ENCODE measurements at regions not wholly inside any gene's neighbourhood (a gene's known extent, or its start where the extent isn't known, plus 50 kb on each side); places are given as distances from the start of the nearest gene placed in this dataset.
"Not testable (repeated sequence)": the region's sequence is repeated elsewhere in the genome, so short reads cannot be mapped to it uniquely, and the experiment has no call there.

GRCh38 chr12:22136604-22137117 lies 90.6 kb downstream of the CMAS start:
- H3K9me3 ChIP-seq (ENCODE audit: control insufficient read depth, insufficient read depth, low read length); H3K27me3 ChIP-seq (ENCODE audit: control insufficient read depth, insufficient read depth, low read length); H3K4me1 ChIP-seq (ENCODE audit: control insufficient read depth, insufficient read depth, low read length); H3K4me3 ChIP-seq (ENCODE audit: low read depth, low read length); DNase-seq (ENCODE audit: low read depth in 4 of 6, low spot score in 6 of 6); H3K27ac ChIP-seq (ENCODE audit: low read depth, low read length); H3K36me3 ChIP-seq (ENCODE audit: control insufficient read depth, insufficient read depth, low read length): not testable (repeated sequence)
- WGBS (ENCODE audit: insufficient coverage): 97% methylated on average over 7 of the region's 21 CpGs

Data from spinal cord (tissue), 9 donors.